ENCODE measurements at regions not wholly inside any gene's neighbourhood (a gene's known extent, or its start where the extent isn't known, plus 50 kb on each side); places are given as distances from the start of the nearest gene placed in this dataset.
"Not testable (repeated sequence)": the region's sequence is repeated elsewhere in the genome, so short reads cannot be mapped to it uniquely, and the experiment has no call there.

- not testable (repeated sequence) for TF ChIP-seq CTCF (IDR thresholded peaks at IDR 0.05); POLR2A (IDR thresholded peaks at IDR 0.05); POLR2AphosphoS5 (IDR thresholded peaks at IDR 0.05); EP300 (IDR thresholded peaks at IDR 0.05; ENCODE audit: low read depth)
These were observed 80.6 kb upstream of the CLEC6A start for GRCh38 chr12:8375122-8375521.

All from transverse colon (tissue), 4 donors.